ENCODE measurements at regions not wholly inside any gene's neighbourhood (a gene's known extent, or its start where the extent isn't known, plus 50 kb on each side); places are given as distances from the start of the nearest gene placed in this dataset.

DNA sequence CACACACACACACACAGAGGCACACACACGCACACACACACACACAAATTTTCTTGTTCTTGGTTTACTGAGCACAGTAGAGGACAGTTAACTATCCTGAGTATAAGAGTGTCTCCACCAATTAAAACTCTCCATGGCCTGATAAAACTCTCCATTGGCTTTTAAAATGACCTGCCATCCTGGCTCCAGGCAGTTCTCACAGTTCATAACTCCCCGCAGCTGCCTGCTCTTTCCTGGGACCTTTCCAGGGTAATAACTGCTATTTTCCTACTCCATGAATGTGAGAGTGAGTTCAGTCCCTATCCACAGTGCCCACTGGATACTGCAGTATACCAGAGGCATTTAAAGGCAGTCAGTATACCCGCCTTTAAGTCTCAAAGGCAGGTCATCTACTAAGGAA is 351.5 kb downstream of the PLPP3 start:
- TF ChIP-seq EZH2phosphoT487 (IDR thresholded peaks at IDR 0.05; ENCODE audit: borderline replicate concordance, low read length) (no peak), EZH2 (IDR thresholded peaks at IDR 0.05; ENCODE audit: low read length, unreplicated experiment) (no peak)
- TF ChIP-seq, protein P1, sequence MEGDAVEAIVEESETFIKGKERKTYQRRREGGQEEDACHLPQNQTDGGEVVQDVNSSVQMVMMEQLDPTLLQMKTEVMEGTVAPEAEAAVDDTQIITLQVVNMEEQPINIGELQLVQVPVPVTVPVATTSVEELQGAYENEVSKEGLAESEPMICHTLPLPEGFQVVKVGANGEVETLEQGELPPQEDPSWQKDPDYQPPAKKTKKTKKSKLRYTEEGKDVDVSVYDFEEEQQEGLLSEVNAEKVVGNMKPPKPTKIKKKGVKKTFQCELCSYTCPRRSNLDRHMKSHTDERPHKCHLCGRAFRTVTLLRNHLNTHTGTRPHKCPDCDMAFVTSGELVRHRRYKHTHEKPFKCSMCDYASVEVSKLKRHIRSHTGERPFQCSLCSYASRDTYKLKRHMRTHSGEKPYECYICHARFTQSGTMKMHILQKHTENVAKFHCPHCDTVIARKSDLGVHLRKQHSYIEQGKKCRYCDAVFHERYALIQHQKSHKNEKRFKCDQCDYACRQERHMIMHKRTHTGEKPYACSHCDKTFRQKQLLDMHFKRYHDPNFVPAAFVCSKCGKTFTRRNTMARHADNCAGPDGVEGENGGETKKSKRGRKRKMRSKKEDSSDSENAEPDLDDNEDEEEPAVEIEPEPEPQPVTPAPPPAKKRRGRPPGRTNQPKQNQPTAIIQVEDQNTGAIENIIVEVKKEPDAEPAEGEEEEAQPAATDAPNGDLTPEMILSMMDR (conservative IDR thresholded peaks at IDR 0.05; ENCODE audit: low read depth, low read length) = no peak
